ENCODE measurements at regions not wholly inside any gene's neighbourhood (a gene's known extent, or its start where the extent isn't known, plus 50 kb on each side); places are given as distances from the start of the nearest gene placed in this dataset.

DNA sequence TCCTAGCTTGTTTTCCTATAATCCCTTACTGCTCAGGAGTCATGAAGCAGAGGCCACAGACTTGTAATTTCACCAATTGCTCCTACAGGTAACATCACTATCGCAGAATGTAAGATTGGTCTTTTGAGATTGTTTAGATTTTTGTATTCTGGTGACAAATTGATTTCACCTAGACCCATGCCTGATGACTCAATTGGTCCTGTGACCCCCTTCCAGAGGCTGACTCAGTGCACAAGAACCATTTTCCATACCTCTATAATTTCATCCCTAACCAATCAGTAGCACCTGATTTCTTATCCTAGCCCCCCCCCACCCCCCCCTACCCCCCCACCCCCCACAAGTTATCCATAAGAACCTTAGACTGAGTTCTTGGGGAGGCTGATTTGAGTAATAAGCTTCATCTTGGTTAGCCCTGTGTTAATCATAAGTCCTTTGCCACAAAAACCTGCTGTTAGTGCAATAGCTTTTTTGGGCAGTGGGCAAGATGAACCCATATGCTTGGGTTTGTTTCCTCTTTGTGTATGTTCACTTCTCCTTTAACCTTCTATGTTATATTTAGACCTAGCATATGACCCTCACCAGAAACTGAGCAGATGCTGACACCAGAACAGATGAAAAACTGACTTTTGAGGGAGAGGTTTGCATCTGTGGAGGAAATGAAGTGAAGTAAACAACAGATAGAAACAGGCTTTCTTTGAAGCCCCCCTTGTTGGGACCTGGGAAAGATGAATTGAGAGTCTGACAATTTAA, 187.1 kb downstream of the KIF20B start:
- DNase-seq (ENCODE audit: low spot score): no peak
- TF ChIP-seq HNF4A (conservative IDR thresholded peaks at IDR 0.05) (no peak), HNF4G (IDR thresholded peaks at IDR 0.05) (no peak), RXRA (IDR thresholded peaks at IDR 0.05) (no peak), NR2F2 (IDR thresholded peaks at IDR 0.05) (no peak), YY1 (IDR thresholded peaks at IDR 0.05) (no peak), JUND (IDR thresholded peaks at IDR 0.05) (no peak), FOXA1 (IDR thresholded peaks at IDR 0.05) (no peak), EGR1 (IDR thresholded peaks at IDR 0.05; ENCODE audit: low read depth in 2 of 2) (no peak), RAD21 (IDR thresholded peaks at IDR 0.05) (no peak), FOXA2 (IDR thresholded peaks at IDR 0.05) (no peak), GABPA (IDR thresholded peaks at IDR 0.05 in 1 of 2, conservative IDR thresholded peaks at IDR 0.05 in 1 of 2) (no peak), TAF1 (conservative IDR thresholded peaks at IDR 0.05) (no peak), SP1 (IDR thresholded peaks at IDR 0.05) (no peak)
- TF ChIP-seq, protein P1, sequence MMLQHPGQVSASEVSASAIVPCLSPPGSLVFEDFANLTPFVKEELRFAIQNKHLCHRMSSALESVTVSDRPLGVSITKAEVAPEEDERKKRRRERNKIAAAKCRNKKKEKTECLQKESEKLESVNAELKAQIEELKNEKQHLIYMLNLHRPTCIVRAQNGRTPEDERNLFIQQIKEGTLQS (IDR thresholded peaks at IDR 0.05): no peak
- TF ChIP-seq, protein P2, sequence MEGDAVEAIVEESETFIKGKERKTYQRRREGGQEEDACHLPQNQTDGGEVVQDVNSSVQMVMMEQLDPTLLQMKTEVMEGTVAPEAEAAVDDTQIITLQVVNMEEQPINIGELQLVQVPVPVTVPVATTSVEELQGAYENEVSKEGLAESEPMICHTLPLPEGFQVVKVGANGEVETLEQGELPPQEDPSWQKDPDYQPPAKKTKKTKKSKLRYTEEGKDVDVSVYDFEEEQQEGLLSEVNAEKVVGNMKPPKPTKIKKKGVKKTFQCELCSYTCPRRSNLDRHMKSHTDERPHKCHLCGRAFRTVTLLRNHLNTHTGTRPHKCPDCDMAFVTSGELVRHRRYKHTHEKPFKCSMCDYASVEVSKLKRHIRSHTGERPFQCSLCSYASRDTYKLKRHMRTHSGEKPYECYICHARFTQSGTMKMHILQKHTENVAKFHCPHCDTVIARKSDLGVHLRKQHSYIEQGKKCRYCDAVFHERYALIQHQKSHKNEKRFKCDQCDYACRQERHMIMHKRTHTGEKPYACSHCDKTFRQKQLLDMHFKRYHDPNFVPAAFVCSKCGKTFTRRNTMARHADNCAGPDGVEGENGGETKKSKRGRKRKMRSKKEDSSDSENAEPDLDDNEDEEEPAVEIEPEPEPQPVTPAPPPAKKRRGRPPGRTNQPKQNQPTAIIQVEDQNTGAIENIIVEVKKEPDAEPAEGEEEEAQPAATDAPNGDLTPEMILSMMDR (IDR thresholded peaks at IDR 0.05; ENCODE audit: low read depth, low read length, missing input control): no peak
- TF ChIP-seq, protein P3, sequence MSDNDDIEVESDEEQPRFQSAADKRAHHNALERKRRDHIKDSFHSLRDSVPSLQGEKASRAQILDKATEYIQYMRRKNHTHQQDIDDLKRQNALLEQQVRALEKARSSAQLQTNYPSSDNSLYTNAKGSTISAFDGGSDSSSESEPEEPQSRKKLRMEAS (IDR thresholded peaks at IDR 0.05): no peak
- TF ChIP-seq, protein P4, sequence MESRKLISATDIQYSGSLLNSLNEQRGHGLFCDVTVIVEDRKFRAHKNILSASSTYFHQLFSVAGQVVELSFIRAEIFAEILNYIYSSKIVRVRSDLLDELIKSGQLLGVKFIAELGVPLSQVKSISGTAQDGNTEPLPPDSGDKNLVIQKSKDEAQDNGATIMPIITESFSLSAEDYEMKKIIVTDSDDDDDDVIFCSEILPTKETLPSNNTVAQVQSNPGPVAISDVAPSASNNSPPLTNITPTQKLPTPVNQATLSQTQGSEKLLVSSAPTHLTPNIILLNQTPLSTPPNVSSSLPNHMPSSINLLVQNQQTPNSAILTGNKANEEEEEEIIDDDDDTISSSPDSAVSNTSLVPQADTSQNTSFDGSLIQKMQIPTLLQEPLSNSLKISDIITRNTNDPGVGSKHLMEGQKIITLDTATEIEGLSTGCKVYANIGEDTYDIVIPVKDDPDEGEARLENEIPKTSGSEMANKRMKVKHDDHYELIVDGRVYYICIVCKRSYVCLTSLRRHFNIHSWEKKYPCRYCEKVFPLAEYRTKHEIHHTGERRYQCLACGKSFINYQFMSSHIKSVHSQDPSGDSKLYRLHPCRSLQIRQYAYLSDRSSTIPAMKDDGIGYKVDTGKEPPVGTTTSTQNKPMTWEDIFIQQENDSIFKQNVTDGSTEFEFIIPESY (IDR thresholded peaks at IDR 0.05): no peak
- TF ChIP-seq, protein P5, sequence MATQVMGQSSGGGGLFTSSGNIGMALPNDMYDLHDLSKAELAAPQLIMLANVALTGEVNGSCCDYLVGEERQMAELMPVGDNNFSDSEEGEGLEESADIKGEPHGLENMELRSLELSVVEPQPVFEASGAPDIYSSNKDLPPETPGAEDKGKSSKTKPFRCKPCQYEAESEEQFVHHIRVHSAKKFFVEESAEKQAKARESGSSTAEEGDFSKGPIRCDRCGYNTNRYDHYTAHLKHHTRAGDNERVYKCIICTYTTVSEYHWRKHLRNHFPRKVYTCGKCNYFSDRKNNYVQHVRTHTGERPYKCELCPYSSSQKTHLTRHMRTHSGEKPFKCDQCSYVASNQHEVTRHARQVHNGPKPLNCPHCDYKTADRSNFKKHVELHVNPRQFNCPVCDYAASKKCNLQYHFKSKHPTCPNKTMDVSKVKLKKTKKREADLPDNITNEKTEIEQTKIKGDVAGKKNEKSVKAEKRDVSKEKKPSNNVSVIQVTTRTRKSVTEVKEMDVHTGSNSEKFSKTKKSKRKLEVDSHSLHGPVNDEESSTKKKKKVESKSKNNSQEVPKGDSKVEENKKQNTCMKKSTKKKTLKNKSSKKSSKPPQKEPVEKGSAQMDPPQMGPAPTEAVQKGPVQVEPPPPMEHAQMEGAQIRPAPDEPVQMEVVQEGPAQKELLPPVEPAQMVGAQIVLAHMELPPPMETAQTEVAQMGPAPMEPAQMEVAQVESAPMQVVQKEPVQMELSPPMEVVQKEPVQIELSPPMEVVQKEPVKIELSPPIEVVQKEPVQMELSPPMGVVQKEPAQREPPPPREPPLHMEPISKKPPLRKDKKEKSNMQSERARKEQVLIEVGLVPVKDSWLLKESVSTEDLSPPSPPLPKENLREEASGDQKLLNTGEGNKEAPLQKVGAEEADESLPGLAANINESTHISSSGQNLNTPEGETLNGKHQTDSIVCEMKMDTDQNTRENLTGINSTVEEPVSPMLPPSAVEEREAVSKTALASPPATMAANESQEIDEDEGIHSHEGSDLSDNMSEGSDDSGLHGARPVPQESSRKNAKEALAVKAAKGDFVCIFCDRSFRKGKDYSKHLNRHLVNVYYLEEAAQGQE (IDR thresholded peaks at IDR 0.05): no peak
- Histone ChIP-seq H3K27me3 (ENCODE audit: control insufficient read depth in 4 of 4, insufficient read depth in 4 of 4, low read length in 3 of 4) (peaks cover 0 to 4% (median 0%) of the 10 kb centered on the region in 4 donors), H3K9me3 (ENCODE audit: control insufficient read depth in 4 of 4, low read length in 3 of 4) (no peaks in the 10 kb centered on the region), H3K4me3 (ENCODE audit: low read depth in 1 of 3, low read length in 3 of 3) (no peak overlapping the region), H3K4me1 (ENCODE audit: control insufficient read depth in 4 of 4, insufficient read depth in 4 of 4, low read length in 3 of 4) (no peaks in the 10 kb centered on the region), H3K36me3 (ENCODE audit: control insufficient read depth in 4 of 4, insufficient read depth in 3 of 4, low read depth in 1 of 4, low read length in 3 of 4) (no peaks in the 10 kb centered on the region), H3K27ac (ENCODE audit: low read depth in 1 of 2, low read length in 2 of 2) (no peak overlapping the region), H3K9ac (ENCODE audit: low read depth in 1 of 2, low read length in 2 of 2) (no peak overlapping the region)
- 95% methylated on average over 1 of the region's 1 CpG for WGBS
